ENCODE measurements at regions not wholly inside any gene's neighbourhood (a gene's known extent, or its start where the extent isn't known, plus 50 kb on each side); places are given as distances from the start of the nearest gene placed in this dataset.

- DNase-seq (ENCODE audit: low spot score): no peak
These were observed 65.0 kb downstream of the NOL4 start for GRCh38 chr18:34159691-34160185.

- DNase-seq (ENCODE audit: low spot score): peak; percentile 78
These were observed 65.6 kb downstream of the NOL4 start for GRCh38 chr18:34158881-34159690.

GRCh38 chr18:34153711-34154110 lies 71.0 kb downstream of the NOL4 start:
- DNase-seq (ENCODE audit: low spot score): no peak

GRCh38 chr18:34131006-34131405 lies 93.7 kb downstream of the NOL4 start:
- DNase-seq (ENCODE audit: low spot score): no peak

GRCh38 chr18:34128436-34128835 lies 96.3 kb downstream of the NOL4 start:
- no peak for DNase-seq (ENCODE audit: low spot score)

- DNase-seq (ENCODE audit: low spot score): no peak
These were observed 98.6 kb downstream of the NOL4 start for GRCh38 chr18:34126121-34126520.

GRCh38 chr18:34122724-34123334 lies 101.9 kb downstream of the NOL4 start:
- no peak for DNase-seq (ENCODE audit: low spot score)

- DNase-seq (ENCODE audit: low spot score): no peak
These were observed 103.5 kb downstream of the NOL4 start for GRCh38 chr18:34121200-34121721.

- no peak for DNase-seq (ENCODE audit: low spot score)
These were observed 104.4 kb downstream of the NOL4 start for GRCh38 chr18:34120294-34120693.

- no peak for DNase-seq (ENCODE audit: low spot score)
These were observed 107.4 kb downstream of the NOL4 start for GRCh38 chr18:34117319-34117718.

GRCh38 chr18:34115409-34116081 lies 109.2 kb downstream of the NOL4 start:
- no peak for DNase-seq (ENCODE audit: low spot score)

- no peak for DNase-seq (ENCODE audit: low spot score)
These were observed 109.7 kb downstream of the NOL4 start for GRCh38 chr18:34114996-34115395.

GRCh38 chr18:34108206-34108605 lies 116.5 kb downstream of the NOL4 start:
- DNase-seq (ENCODE audit: low spot score): no peak

- DNase-seq (ENCODE audit: low spot score): no peak
These were observed 126.6 kb downstream of the NOL4 start for GRCh38 chr18:34098109-34098508.

- no peak for DNase-seq (ENCODE audit: low spot score)
These were observed 127.4 kb downstream of the NOL4 start for GRCh38 chr18:34097312-34097711.

- DNase-seq (ENCODE audit: low spot score): no peak
These were observed 130.6 kb downstream of the NOL4 start for GRCh38 chr18:34094148-34094547.

- no peak for DNase-seq (ENCODE audit: low spot score)
These were observed 131.9 kb downstream of the NOL4 start for GRCh38 chr18:34092796-34093195.

GRCh38 chr18:34086370-34086769 lies 138.3 kb downstream of the NOL4 start:
- DNase-seq (ENCODE audit: low spot score): no peak

- DNase-seq (ENCODE audit: low spot score): no peak
These were observed 139.5 kb downstream of the NOL4 start for GRCh38 chr18:34085140-34085739.

- DNase-seq (ENCODE audit: low spot score): no peak
These were observed 140.1 kb downstream of the NOL4 start for GRCh38 chr18:34084635-34085034.

- no peak for DNase-seq (ENCODE audit: low spot score)
These were observed 140.7 kb downstream of the NOL4 start for GRCh38 chr18:34083910-34084535.

- no peak for DNase-seq (ENCODE audit: low spot score)
These were observed 147.1 kb downstream of the NOL4 start for GRCh38 chr18:34077599-34077998.

Measured in left forelimb (tissue), 1 donor.